ENCODE measurements at regions not wholly inside any gene's neighbourhood (a gene's known extent, or its start where the extent isn't known, plus 50 kb on each side); places are given as distances from the start of the nearest gene placed in this dataset.

- TF ChIP-seq CTCF (IDR thresholded peaks at IDR 0.05): no peak
- no peak for TF ChIP-seq POLR2AphosphoS5 (IDR thresholded peaks at IDR 0.05)
- no peak for TF ChIP-seq POLR2A (IDR thresholded peaks at IDR 0.05)
Measured at GRCh38 chr1:55339681-55340080, 124.5 kb upstream of the USP24 start.

Data from prostate gland (tissue), 2 donors.